WERI-Rb-1 (cell line): ENCODE measurements at regions not wholly inside any gene's neighbourhood (a gene's known extent, or its start where the extent isn't known, plus 50 kb on each side); places are given as distances from the start of the nearest gene placed in this dataset.

ENCODE experiments used
- DNase-seq: peaks from one replicate; pipeline ENCODE4 v3.0.0-alpha.2; 2020
- H3K27ac ChIP-seq: fragments of 250-450 bp; sonication (Bioruptor Pico); 2 replicates; pipeline ENCODE4 v1.5.1; 2020; ENCODE audit warnings: mild to moderate bottlenecking, moderate library complexity
- H3K27me3 ChIP-seq: fragments of 250-450 bp; sonication (Bioruptor Pico); 2 replicates; pipeline ENCODE4 v1.5.1; 2021; ENCODE audit warnings: mild to moderate bottlenecking, low read depth, moderate library complexity; ENCODE audit not compliant: insufficient read depth, severe bottlenecking
- H3K36me3 ChIP-seq: fragments of 250-450 bp; sonication (Bioruptor Pico); 2 replicates; pipeline ENCODE4 v1.5.1; 2020; ENCODE audit warnings: mild to moderate bottlenecking, moderate library complexity
- H3K4me3 ChIP-seq: 2 replicates; pipeline ENCODE4 v1.5.1; 2011; ENCODE audit warnings: low read depth, mild to moderate bottlenecking, control low read depth, low read length
- H3K9me3 ChIP-seq: fragments of 250-450 bp; sonication (Bioruptor Pico); 2 replicates; pipeline ENCODE4 v1.5.1; 2021; ENCODE audit warnings: mild to moderate bottlenecking, moderate library complexity; ENCODE audit not compliant: severe bottlenecking
- CTCF ChIP-seq: IDR thresholded peaks from 2 replicates; pipeline ENCODE4 v1.5.1; 2011; ENCODE audit warnings: low read depth, mild to moderate bottlenecking, control low read depth, inconsistent platforms, low read length

GRCh38 chr1:235918465-235918864, 51.8 kb upstream of the LYST start:
- no peak for TF ChIP-seq CTCF
- H3K27ac ChIP-seq = peak overlapping the region; percentile 66
- no peak overlapping the region for H3K4me3 ChIP-seq

GRCh38 chr1:235918032-235918431, 51.3 kb upstream of the LYST start:
- no peaks in the 10 kb centered on the region for H3K36me3 ChIP-seq
- H3K9me3 ChIP-seq = no peaks in the 10 kb centered on the region
- no peaks in the 10 kb centered on the region for H3K27me3 ChIP-seq
- no peak overlapping the region for H3K4me3 ChIP-seq
- H3K27ac ChIP-seq = peak overlapping the region; percentile 66
- peak; percentile 95 for DNase-seq
- peak; percentile 73 for TF ChIP-seq CTCF

More at GRCh38 chr1:235918465-235918864, 51.8 kb upstream of the LYST start:
- Histone ChIP-seq H3K9me3 (no peaks in the 10 kb centered on the region), H3K27me3 (no peaks in the 10 kb centered on the region), H3K36me3 (no peaks in the 10 kb centered on the region)
- DNase-seq = no peak

GRCh38 chr1:235917267-235917811, 50.6 kb upstream of the LYST start:
- Histone ChIP-seq H3K4me3 (no peak overlapping the region), H3K9me3 (no peaks in the 10 kb centered on the region), H3K27me3 (no peaks in the 10 kb centered on the region), H3K27ac (peak overlapping the region; percentile 66), H3K36me3 (no peaks in the 10 kb centered on the region)
- DNase-seq = no peak
- TF ChIP-seq CTCF = no peak
